Activated CD8-positive, alpha-beta T cell treated with anti-CD3 and anti-CD28 coated beads, Interleukin-2, amount 10 ng/mL, durations not matched to agents 7 days and 5 days (primary cell): ENCODE measurements at regions not wholly inside any gene's neighbourhood (a gene's known extent, or its start where the extent isn't known, plus 50 kb on each side); places are given as distances from the start of the nearest gene placed in this dataset.

Experiments
- ATAC-seq: fragments of 150-1000 bp; cut with Tn5 transposase; one replicate; pipeline ENCODE4 v1.10.0; 2021; ENCODE audit warnings: moderate library complexity
- CTCF ChIA-PET: fragments of 350-600 bp; sonication (Branson Sonifier 250); formaldehyde crosslinking; loops from one replicate; lab custom pipeline; 2021; ENCODE audit warnings: antibody characterized with exemption; lab: Charles Lee
- POLR2A ChIA-PET: fragments of 350-600 bp; sonication (Branson Sonifier 250); formaldehyde crosslinking; loops from one replicate; lab custom pipeline; 2021; ENCODE audit warnings: antibody characterized with exemption; lab: Charles Lee
- DNase-seq: peaks from one replicate; pipeline ENCODE4 v3.0.0-alpha.2; 2020
- H3K27ac Mint-ChIP-seq: one replicate; pipeline ENCODE4 v1.8.0; 2021; ENCODE audit warnings: mild to moderate bottlenecking, mixed read lengths
- H3K27me3 Mint-ChIP-seq: one replicate; pipeline ENCODE4 v1.8.0; 2021; ENCODE audit warnings: low read depth, mixed read lengths
- H3K36me3 Mint-ChIP-seq: one replicate; pipeline ENCODE4 v1.8.0; 2021; ENCODE audit warnings: low read depth, mixed read lengths
- H3K4me1 Mint-ChIP-seq: one replicate; pipeline ENCODE4 v1.8.0; 2021; ENCODE audit warnings: low read depth, mixed read lengths
- H3K4me3 Mint-ChIP-seq: one replicate; pipeline ENCODE4 v1.8.0; 2021; ENCODE audit warnings: mild to moderate bottlenecking, mixed read lengths
- H3K9me3 Mint-ChIP-seq: one replicate; pipeline ENCODE4 v1.8.0; 2022; ENCODE audit warnings: mixed read lengths; ENCODE audit not compliant: insufficient read depth

- Mint-ChIP-seq H3K27ac (no peak overlapping the region), H3K4me1 (peaks cover 8% of the 10 kb centered on the region), H3K36me3 (no peaks in the 10 kb centered on the region), H3K4me3 (peak overlapping the region; percentile 73), H3K9me3 (no peaks in the 10 kb centered on the region), H3K27me3 (peaks cover 10% of the 10 kb centered on the region)
- ChIA-PET CTCF (no interaction called here), POLR2A (no interaction called here)
- ATAC-seq: no peak
- no peak for DNase-seq
Measured at GRCh38 chr19:30719999-30720345, 347.8 kb downstream of the ZNF536 start.

- ChIA-PET CTCF (no interaction called here), POLR2A (no interaction called here)
- Mint-ChIP-seq H3K9me3 (no peaks in the 10 kb centered on the region), H3K27ac (no peak overlapping the region), H3K4me1 (peaks cover 8% of the 10 kb centered on the region), H3K36me3 (no peaks in the 10 kb centered on the region), H3K4me3 (peak overlapping the region; percentile 73), H3K27me3 (peaks cover 10% of the 10 kb centered on the region)
- peak; percentile 93 for ATAC-seq
- DNase-seq: peak; percentile 43
Measured at GRCh38 chr19:30719189-30719998, 347.2 kb downstream of the ZNF536 start.

GRCh38 chr19:30718707-30719106 lies 346.5 kb downstream of the ZNF536 start:
- H3K9me3 Mint-ChIP-seq: no peaks in the 10 kb centered on the region
- POLR2A ChIA-PET: no interaction called here
- CTCF ChIA-PET: no interaction called here
- no peak for ATAC-seq
- H3K4me3 Mint-ChIP-seq: peak overlapping the region; percentile 73
- no peak for DNase-seq
- peaks cover 8% of the 10 kb centered on the region for H3K4me1 Mint-ChIP-seq
- H3K36me3 Mint-ChIP-seq: no peaks in the 10 kb centered on the region
- peaks cover 10% of the 10 kb centered on the region for H3K27me3 Mint-ChIP-seq
- no peak overlapping the region for H3K27ac Mint-ChIP-seq

GRCh38 chr19:30718014-30718413 lies 345.8 kb downstream of the ZNF536 start:
- Mint-ChIP-seq H3K36me3 (no peaks in the 10 kb centered on the region), H3K4me1 (peaks cover 8% of the 10 kb centered on the region), H3K27me3 (peaks cover 10% of the 10 kb centered on the region), H3K4me3 (no peak overlapping the region), H3K27ac (no peak overlapping the region), H3K9me3 (no peaks in the 10 kb centered on the region)
- ATAC-seq (no peak), DNase-seq (no peak)
- ChIA-PET CTCF (no interaction called here), POLR2A (no interaction called here)

GRCh38 chr19:30717381-30717780 lies 345.2 kb downstream of the ZNF536 start:
- no peak overlapping the region for H3K4me3 Mint-ChIP-seq
- ATAC-seq (no peak), DNase-seq (no peak)
- H3K9me3 Mint-ChIP-seq: no peaks in the 10 kb centered on the region
- H3K27ac Mint-ChIP-seq: no peak overlapping the region
- no peaks in the 10 kb centered on the region for H3K36me3 Mint-ChIP-seq
- CTCF ChIA-PET: no interaction called here
- peaks cover 8% of the 10 kb centered on the region for H3K4me1 Mint-ChIP-seq
- H3K27me3 Mint-ChIP-seq: peaks cover 10% of the 10 kb centered on the region
- POLR2A ChIA-PET: no interaction called here

GRCh38 chr19:30712431-30713337 lies 340.5 kb downstream of the ZNF536 start:
- Mint-ChIP-seq H3K4me1 (no peaks in the 10 kb centered on the region), H3K4me3 (no peak overlapping the region), H3K9me3 (no peaks in the 10 kb centered on the region), H3K27me3 (peaks cover 5% of the 10 kb centered on the region), H3K36me3 (no peaks in the 10 kb centered on the region), H3K27ac (no peak overlapping the region)
- ATAC-seq (no peak), DNase-seq (no peak)
- ChIA-PET CTCF (no interaction called here), POLR2A (no interaction called here)

- POLR2A ChIA-PET: no interaction called here
- Mint-ChIP-seq H3K27ac (no peak overlapping the region), H3K4me3 (no peak overlapping the region), H3K27me3 (peaks cover 5% of the 10 kb centered on the region), H3K9me3 (no peaks in the 10 kb centered on the region), H3K4me1 (no peaks in the 10 kb centered on the region), H3K36me3 (no peaks in the 10 kb centered on the region)
- no peak for ATAC-seq
- DNase-seq: no peak
- CTCF ChIA-PET: interaction anchor here (0.8 kb wide), 1 partner anchor 29 kb away, joined by 4 read pairs; no protein-coding TSS in a partner anchor
Measured at GRCh38 chr19:30711826-30712225, 339.6 kb downstream of the ZNF536 start.

GRCh38 chr19:30711296-30711695 lies 339.1 kb downstream of the ZNF536 start:
- CTCF ChIA-PET: interaction anchor here (0.8 kb wide), 1 partner anchor 28 kb away, joined by 4 read pairs; no protein-coding TSS in a partner anchor

GRCh38 chr19:30710721-30711120 lies 338.5 kb downstream of the ZNF536 start:
- H3K27ac Mint-ChIP-seq: no peak overlapping the region
- H3K36me3 Mint-ChIP-seq: no peaks in the 10 kb centered on the region
- no peaks in the 10 kb centered on the region for H3K4me1 Mint-ChIP-seq
- ATAC-seq (no peak), DNase-seq (no peak)
- POLR2A ChIA-PET: interaction anchor here (0.6 kb wide), 1 partner anchor 1529 kb away, joined by 3 read pairs; no protein-coding TSS in a partner anchor
- H3K4me3 Mint-ChIP-seq: no peak overlapping the region
- H3K9me3 Mint-ChIP-seq: no peaks in the 10 kb centered on the region
- CTCF ChIA-PET: no interaction called here
- H3K27me3 Mint-ChIP-seq: peaks cover 5% of the 10 kb centered on the region

More at GRCh38 chr19:30711296-30711695, 339.1 kb downstream of the ZNF536 start:
- H3K27ac Mint-ChIP-seq: no peak overlapping the region
- POLR2A ChIA-PET: interaction anchor here (0.6 kb wide), 1 partner anchor 1529 kb away, joined by 3 read pairs; no protein-coding TSS in a partner anchor
- ATAC-seq (no peak), DNase-seq (no peak)
- no peaks in the 10 kb centered on the region for H3K9me3 Mint-ChIP-seq
- no peak overlapping the region for H3K4me3 Mint-ChIP-seq
- H3K27me3 Mint-ChIP-seq: peaks cover 5% of the 10 kb centered on the region
- no peaks in the 10 kb centered on the region for H3K4me1 Mint-ChIP-seq
- no peaks in the 10 kb centered on the region for H3K36me3 Mint-ChIP-seq

- ChIA-PET POLR2A (no interaction called here), CTCF (no interaction called here)
- no peak for DNase-seq
- no peak overlapping the region for H3K27ac Mint-ChIP-seq
- H3K36me3 Mint-ChIP-seq: no peaks in the 10 kb centered on the region
- no peak for ATAC-seq
- H3K27me3 Mint-ChIP-seq: peaks cover 5% of the 10 kb centered on the region
- H3K9me3 Mint-ChIP-seq: no peaks in the 10 kb centered on the region
- no peak overlapping the region for H3K4me3 Mint-ChIP-seq
- no peaks in the 10 kb centered on the region for H3K4me1 Mint-ChIP-seq
Measured at GRCh38 chr19:30708416-30709178, 336.4 kb downstream of the ZNF536 start.

GRCh38 chr19:30704771-30705330 lies 332.7 kb downstream of the ZNF536 start:
- H3K36me3 Mint-ChIP-seq: no peaks in the 10 kb centered on the region
- no peak overlapping the region for H3K4me3 Mint-ChIP-seq
- CTCF ChIA-PET: interaction anchor here (1.0 kb wide), 1 partner anchor 17 kb away, joined by 3 read pairs; no protein-coding TSS in a partner anchor
- POLR2A ChIA-PET: interaction anchor here (0.6 kb wide), 1 partner anchor 46 kb away, joined by 3 read pairs; no protein-coding TSS in a partner anchor
- H3K4me1 Mint-ChIP-seq: no peaks in the 10 kb centered on the region
- H3K27ac Mint-ChIP-seq: no peak overlapping the region
- no peaks in the 10 kb centered on the region for H3K27me3 Mint-ChIP-seq
- ATAC-seq (no peak), DNase-seq (no peak)
- H3K9me3 Mint-ChIP-seq: no peaks in the 10 kb centered on the region
